ENCODE measurements at regions not wholly inside any gene's neighbourhood (a gene's known extent, or its start where the extent isn't known, plus 50 kb on each side); places are given as distances from the start of the nearest gene placed in this dataset.

GRCh38 chr2:144237108-144237507 lies 282.8 kb downstream of the ZEB2 start:
- Histone ChIP-seq H3K9me3 (ENCODE audit: control insufficient read depth, low read depth, low read length) (no peaks in the 10 kb centered on the region), H3K23me2 (ENCODE audit: insufficient read length, low read depth, low read length, poor library complexity, severe bottlenecking) (no peaks in the 10 kb centered on the region), H4K5ac (ENCODE audit: insufficient read length, low read depth, low read length) (no peak overlapping the region), H3K4me1 (ENCODE audit: insufficient read depth, low read length) (peaks cover 4% of the 10 kb centered on the region; the same call in 1 of the 2 replicates), H3K18ac (ENCODE audit: insufficient read length, low read depth, low read length) (no peak overlapping the region), H3K27ac (ENCODE audit: insufficient read length, low read depth, low read length) (no peak overlapping the region), H3K23ac (ENCODE audit: insufficient read length, low read depth, low read length) (no peak overlapping the region), H3K79me2 (ENCODE audit: insufficient read depth, low read length) (no peaks in the 10 kb centered on the region), H2AK5ac (ENCODE audit: insufficient read length, low read length) (no peak overlapping the region), H3K9ac (ENCODE audit: extremely low read depth, insufficient read length, low read length) (no peak overlapping the region), H4K20me1 (ENCODE audit: control insufficient read depth, insufficient read depth, insufficient read length) (no peaks in the 10 kb centered on the region), H4K8ac (replicated peaks; ENCODE audit: insufficient read length, low read depth, low read length) (no peak overlapping the region), H3K4me2 (ENCODE audit: insufficient read depth, insufficient read length, low read length) (no peak overlapping the region), H2BK15ac (ENCODE audit: low read depth, low read length) (no peak overlapping the region), H2BK20ac (ENCODE audit: low read depth, low read length, poor library complexity, severe bottlenecking) (no peak overlapping the region), H2BK12ac (ENCODE audit: insufficient read length, low read depth, low read length) (no peak overlapping the region), H3K79me1 (ENCODE audit: insufficient read depth, low read depth, low read length, poor library complexity, severe bottlenecking) (no peaks in the 10 kb centered on the region), H4K91ac (ENCODE audit: insufficient read length, low read depth, low read length) (no peak overlapping the region), H3T11ph (ENCODE audit: low read length) (no peak overlapping the region), H2BK5ac (ENCODE audit: insufficient read length, low read length) (no peak overlapping the region), H3K14ac (ENCODE audit: insufficient read depth, low read length) (no peak overlapping the region), H2BK120ac (ENCODE audit: low read depth, low read length, poor library complexity, severe bottlenecking) (no peak overlapping the region), H3K4ac (ENCODE audit: low read depth, low read length) (no peak overlapping the region), H3K27me3 (ENCODE audit: insufficient read depth, low read length) (no peaks in the 10 kb centered on the region), H2AFZ (ENCODE audit: low read length) (no peak overlapping the region), H3K56ac (ENCODE audit: insufficient read length, low read depth, low read length) (no peak overlapping the region)
- DNase-seq: no peak
- Mint-ChIP-seq H3K9me3 (no peaks in the 10 kb centered on the region), H3K36me3 (ENCODE audit: insufficient read depth in 1 of 3, low read depth in 3 of 3) (no peaks in the 10 kb centered on the region), H3K27me3 (ENCODE audit: low read depth) (no peaks in the 10 kb centered on the region), H3K4me1 (peaks cover 50 to 53% of the 10 kb centered on the region in 2 experiments), H3K4me3 (no peak overlapping the region), H3K27ac (0 out of 7 replicates have a peak overlapping the region, but pooled peaks of 1 of the 3 experiments have one; percentile 39)
- TF ChIP-seq, protein P1, sequence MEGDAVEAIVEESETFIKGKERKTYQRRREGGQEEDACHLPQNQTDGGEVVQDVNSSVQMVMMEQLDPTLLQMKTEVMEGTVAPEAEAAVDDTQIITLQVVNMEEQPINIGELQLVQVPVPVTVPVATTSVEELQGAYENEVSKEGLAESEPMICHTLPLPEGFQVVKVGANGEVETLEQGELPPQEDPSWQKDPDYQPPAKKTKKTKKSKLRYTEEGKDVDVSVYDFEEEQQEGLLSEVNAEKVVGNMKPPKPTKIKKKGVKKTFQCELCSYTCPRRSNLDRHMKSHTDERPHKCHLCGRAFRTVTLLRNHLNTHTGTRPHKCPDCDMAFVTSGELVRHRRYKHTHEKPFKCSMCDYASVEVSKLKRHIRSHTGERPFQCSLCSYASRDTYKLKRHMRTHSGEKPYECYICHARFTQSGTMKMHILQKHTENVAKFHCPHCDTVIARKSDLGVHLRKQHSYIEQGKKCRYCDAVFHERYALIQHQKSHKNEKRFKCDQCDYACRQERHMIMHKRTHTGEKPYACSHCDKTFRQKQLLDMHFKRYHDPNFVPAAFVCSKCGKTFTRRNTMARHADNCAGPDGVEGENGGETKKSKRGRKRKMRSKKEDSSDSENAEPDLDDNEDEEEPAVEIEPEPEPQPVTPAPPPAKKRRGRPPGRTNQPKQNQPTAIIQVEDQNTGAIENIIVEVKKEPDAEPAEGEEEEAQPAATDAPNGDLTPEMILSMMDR (conservative IDR thresholded peaks at IDR 0.05): no peak
- no CpG with 5 or more reads among the region's 4 CpGs for WGBS (ENCODE audit: extremely low coverage, insufficient read length, low lambda C conversion rate)

All from H9 (cell line).